GM21825 (cell line): ENCODE measurements at regions not wholly inside any gene's neighbourhood (a gene's known extent, or its start where the extent isn't known, plus 50 kb on each side); places are given as distances from the start of the nearest gene placed in this dataset.
A peak's percentile ranks its signal among the peaks of the same experiment; 100 is the strongest.

Experiments
- ATAC-seq: cut with Tn5 transposase; IDR thresholded peaks from one replicate; pipeline ENCODE4 v1.9.1; 2021; ENCODE audit warnings: mild to moderate bottlenecking, moderate library complexity; ENCODE audit not compliant: unreplicated experiment

- ATAC-seq = no peak
Measured at GRCh38 chr6:14273191-14273590, 155.6 kb downstream of the CD83 start.

DNA sequence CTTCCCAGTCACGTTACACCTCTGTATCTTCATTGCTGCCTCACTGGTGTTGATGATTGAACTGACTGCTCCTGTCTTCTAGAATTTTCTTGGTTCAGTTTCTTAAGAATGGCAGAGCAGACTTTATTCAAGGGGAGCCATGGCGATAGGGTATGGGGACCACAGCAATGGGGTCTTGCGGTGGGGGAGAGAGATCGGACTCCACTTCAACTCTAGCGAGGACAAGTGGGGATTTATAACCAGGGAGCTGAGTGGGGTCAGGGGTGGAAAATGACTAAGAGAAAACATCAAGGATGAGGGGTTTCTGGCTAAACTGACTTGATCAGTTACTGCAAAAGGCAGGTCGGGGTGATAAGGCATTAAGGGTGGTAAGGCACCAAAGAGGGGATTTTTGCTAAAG, 156.4 kb downstream of the CD83 start:
- ATAC-seq = no peak

DNA sequence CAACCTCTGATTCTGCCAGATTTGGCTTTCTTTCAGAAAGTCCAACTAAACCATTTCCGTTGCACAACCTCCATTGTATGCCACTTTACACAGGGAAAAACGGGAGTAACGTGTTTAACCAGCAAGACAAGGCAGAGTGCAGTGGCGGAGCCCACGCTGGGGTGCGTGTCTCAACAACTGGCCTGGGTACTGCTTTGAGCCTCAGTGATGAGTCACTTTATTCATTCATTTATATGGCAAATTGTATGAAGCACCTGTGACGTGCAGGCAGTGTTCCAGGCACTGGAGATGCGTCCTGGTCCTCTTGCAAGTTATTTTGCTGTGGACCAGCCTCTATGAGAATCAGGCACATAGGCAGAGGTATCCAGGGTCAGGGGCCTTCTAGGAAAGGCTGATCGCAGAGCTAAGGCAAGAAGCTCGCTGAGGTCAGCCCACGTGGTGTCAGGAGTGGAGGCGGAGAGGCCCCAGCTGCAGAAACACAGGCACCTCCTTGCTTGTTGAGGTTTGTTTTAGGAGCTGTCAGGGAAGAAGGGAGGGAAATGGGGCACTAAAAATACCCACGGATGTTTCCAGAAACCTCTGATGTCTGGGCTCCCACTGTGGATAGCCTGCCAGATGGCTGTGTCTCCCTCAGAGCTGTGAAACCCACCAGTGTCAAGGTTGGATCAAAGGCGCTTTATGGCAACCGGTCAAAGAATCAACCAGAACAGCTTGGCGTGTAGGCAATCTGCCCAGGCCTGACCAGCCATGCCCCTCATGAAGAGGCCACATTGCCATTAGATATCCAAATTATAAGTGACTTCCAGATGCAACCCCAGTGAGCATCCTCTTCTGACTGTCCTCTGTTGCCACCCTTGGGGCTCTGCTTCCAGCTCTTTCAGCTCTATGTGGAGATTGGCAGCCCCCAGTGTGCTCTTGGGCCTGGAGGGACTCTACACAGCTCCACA, 157.2 kb downstream of the CD83 start:
- ATAC-seq = no peak

DNA sequence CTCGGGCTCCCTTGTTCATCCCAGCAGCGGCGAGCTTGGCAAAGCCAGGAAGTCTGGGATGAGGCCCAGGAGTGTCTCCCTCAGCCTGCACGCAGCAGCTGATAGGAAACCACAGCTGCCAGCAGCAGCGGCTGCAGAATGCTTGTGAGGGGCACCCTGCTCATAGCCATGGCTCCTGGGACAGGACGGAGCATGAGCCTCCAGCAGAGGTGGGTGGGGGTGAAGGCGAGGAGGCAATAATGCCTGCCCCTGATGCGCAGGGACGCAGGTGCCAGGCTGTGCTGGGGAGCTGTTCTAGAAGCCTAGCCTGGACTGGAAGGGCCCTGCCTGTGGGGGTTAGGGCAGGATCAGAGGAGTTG, 157.9 kb downstream of the CD83 start:
- no peak for ATAC-seq

DNA sequence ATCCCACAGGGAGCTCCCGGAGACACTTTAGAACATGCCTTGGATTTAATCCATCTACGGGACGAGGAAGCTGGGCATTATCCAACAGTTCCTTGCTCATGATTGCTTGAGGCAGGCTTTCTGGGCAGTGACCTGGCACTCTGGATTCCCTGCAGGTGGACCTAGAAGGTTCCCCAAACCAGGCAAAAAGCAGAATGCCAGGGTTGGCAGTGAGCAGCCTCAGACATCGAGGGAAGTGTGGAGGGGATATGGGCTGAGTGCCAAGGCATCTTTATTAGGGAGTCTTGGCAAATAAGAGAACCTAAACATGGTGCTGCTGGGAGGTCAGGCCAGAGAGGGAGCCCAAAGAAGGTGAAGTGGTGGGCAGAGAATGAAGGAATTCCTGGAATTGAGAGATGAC, 158.5 kb downstream of the CD83 start:
- no peak for ATAC-seq

DNA sequence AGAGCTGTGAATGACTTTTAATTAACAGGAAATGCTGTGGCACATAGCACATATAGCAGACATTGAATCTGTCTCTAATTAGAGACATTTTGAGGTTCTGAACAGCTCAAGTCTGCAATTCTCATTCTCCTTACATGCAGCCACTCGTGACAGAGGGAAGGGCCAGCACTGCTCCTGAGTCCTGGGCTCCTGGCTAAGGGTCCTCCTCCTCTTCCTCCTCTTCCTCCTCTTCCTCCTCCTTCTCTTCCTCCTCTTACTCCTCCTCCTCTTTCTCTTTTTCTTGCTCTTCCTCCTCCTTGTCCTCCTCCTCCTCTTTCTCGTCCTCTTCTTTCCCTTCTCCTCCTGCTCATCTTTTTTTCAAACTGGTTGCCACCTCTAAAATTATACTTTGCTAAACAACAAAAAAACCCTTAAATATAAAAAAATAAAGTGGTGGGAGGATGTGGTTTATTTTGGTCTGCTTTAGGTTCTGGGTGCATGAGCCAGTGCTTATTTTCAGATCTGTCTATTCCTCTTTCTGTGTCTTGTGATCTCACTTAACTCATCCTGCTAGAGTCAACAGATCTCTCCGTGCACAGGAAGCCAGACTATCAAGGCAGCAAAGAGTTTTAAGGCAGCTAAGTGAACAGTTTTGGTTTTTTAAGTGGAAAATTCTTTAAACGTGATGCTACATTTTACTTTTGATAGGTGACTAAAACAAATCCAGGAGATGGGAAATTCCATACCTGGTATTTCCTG, 159.3 kb downstream of the CD83 start:
- ATAC-seq = peak; percentile 77

DNA sequence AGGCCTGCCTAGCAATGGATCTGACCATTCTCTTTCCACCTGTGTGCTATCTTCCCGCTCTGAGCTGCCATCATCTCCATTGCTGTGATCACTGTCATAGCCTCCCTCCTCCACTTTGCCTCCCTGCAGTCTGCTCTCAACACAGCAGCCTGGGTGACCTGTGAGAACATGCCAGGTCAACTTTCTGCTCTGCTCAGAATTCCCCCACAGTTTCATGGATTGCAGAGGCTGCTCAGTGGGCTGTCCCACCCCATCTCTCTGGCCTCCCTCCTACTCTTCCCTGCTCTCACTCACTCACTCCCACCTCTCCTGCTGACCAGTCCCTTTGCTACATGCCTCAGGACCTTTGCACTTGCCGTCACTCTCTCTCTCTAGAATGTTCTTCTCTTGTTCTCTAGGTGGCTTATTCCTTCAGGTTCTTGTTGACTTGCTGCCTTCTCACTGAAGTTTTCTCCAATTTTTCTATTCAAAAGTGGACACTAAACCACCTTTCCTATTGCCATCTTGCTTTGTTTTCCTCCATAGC, 159.9 kb downstream of the CD83 start:
- peak; percentile 25 for ATAC-seq

DNA sequence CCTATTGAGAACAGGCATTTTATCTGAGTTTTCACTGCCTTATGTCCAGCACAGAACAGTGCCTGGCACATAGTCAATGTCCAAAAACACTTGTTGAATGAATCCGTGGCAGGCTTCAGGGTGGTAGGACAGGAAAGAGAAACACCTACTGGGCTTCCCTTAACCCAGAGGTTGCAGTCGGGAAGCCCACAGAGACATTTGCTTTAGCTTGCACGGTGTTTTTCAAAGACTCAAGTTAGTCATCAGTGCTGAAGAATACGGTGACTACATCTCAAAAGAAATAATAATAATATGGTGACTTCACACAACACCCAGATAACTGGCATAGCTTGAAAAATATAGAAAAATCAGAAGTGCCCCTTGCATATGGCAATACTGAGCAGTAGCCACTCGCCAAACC, 160.4 kb downstream of the CD83 start:
- no peak for ATAC-seq

DNA sequence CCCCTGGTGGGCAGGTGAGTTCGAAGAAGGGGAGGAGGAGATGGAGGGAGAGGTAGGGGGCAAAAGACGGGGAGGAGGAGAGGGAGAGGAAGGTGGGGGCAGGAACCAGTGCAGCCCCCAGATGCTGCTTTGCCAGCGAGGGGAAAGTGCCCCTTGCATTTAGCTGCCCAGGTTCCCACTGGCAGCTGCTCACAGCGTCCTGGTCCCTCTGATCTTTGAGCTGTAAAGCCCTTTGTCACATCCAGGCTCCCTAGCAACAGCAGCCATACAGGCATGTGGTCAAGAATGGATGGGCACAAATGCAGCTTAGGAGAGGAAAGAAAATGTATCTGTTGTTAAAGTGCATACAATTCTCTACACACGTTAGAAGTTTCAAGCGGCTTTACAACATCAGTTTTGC, 160.9 kb downstream of the CD83 start:
- no peak for ATAC-seq

DNA sequence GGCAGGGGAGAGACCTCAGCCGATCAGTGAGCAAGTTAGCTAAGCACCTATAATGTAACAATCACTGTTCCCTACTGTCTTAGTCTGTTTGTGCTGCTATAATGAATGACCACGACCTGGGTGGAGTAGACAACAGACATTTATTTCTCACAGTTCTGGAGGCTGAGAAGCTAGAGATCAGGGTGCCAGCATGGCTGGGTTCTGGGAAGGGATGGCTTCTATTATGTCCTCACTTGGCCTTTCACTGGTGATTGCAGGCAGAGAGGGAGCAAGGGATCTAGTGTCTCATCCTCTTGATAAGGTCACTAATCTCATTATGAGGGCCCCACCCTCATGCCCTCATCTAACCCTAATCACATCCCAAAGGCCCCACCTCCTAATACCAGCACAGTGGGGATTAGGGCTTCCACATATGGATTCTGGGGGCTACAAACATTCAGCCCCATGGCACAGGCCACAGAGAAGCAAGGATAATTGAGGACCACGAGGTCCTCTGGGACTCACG, 162.5 kb downstream of the CD83 start:
- no peak for ATAC-seq

DNA sequence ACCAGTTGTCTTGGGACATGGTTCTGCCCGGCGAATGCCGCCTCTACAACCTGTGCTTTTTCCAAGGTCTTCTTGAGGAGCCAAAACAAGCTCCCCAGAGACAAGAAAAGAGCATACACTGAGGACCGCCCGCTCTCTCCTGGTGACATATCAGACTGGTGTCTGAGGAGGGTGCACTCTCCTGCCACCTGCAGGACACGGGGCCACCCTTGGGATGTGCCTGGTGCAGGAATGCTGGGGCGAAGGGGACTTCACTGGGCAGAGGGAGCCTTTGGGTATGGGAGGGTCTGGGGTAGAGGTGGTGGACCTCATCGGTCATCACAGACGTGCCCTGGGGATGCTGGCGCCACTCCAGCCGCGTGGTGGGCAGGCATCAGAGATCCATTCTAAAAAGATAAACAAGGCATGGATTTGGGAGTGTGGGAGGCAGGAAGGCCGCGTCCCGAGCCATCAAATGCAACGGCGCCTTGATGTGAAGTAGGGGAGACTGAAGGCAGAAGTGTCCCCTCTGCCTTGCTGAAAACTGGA, 163.3 kb downstream of the CD83 start:
- ATAC-seq = no peak

DNA sequence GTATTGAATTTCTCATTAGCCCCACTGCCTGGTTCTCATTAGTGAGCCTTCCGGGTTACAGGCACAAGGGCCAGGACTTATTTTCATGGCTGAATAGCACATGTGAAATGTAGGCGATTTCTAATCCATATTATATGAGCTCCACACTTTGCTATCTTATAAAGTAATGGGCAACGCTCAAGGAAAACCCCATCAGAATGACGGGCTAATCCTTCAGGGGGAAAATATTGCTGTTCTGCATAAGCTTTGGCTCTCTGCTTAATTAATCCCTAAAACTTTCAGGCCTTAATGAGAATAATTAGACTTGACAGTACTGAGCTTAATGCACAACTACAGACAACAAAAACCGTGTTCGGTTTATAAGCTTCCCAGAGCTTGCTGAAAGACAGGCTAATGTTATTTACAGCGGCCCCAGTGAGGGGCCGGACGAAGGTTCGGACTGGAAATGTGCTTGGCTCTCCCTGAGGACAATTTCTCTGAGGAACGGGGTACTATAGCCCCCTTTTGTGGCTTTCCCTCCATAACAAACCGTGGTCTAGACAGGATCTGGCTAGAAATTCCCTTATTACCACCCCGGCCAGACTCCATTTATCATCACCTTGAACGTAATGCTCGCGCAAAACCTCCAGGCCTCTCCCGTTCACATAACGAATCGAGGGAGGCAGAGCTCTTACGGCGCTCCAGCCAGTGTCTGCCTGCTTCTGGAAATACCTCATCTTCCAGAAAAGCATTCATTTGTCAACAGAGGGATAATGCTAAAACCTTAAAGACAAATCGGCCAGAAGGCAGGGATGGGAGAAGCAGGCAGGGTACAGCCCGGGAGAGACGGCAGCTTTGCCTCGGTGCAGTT, 164.5 kb downstream of the CD83 start:
- no peak for ATAC-seq

GRCh38 chr6:14282854-14283505, 165.4 kb downstream of the CD83 start:
- no peak for ATAC-seq

GRCh38 chr6:14283600-14284235, 166.1 kb downstream of the CD83 start:
- ATAC-seq = no peak

DNA sequence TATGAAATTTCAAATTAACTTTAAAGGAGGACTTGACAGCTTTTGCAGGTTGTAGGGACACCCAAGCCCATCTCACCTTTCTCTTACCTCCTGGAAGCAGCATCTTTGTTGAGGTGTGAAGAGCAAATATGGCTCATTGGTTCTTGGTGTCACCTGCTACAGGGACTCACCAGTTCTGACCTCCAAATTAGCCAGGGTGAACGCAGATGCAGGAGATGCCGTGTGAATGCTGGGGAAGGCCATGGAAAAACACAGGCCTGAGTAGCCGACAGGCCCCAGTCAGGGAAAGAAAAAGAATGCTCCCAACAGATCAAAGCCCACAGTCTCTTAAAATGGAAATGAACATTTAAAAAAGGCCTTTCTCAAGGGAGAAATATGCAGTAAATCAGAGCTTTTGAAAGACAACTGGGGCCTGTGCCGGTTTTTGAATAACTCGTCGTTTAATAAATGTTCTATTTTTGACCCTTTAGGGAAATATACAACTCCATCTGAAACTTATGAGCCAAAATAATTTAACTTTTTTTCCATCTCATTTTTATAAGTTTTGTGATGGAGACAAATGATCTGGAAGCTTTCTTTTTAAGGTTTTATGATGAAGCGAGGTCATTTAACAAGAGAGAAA, 167.5 kb downstream of the CD83 start:
- no peak for ATAC-seq

DNA sequence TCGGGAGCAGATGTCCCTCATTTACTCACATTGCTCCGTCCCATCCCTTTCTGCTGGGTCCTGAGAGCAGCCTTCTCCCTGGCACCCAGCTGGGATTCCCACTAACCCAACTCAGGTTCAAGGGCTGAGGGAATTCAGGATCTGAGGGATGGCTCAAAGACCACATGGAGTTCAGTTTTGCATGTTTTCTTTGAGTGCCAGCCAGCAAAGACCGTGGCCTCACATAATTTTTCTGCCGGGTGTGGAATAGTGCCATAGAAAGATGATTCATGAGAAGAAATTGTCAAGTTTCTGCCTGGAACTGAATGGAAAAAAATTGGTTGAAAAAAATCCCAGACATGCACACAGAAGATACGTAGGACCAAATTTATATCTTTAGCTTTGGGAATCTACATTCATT, 168.6 kb downstream of the CD83 start:
- no peak for ATAC-seq

DNA sequence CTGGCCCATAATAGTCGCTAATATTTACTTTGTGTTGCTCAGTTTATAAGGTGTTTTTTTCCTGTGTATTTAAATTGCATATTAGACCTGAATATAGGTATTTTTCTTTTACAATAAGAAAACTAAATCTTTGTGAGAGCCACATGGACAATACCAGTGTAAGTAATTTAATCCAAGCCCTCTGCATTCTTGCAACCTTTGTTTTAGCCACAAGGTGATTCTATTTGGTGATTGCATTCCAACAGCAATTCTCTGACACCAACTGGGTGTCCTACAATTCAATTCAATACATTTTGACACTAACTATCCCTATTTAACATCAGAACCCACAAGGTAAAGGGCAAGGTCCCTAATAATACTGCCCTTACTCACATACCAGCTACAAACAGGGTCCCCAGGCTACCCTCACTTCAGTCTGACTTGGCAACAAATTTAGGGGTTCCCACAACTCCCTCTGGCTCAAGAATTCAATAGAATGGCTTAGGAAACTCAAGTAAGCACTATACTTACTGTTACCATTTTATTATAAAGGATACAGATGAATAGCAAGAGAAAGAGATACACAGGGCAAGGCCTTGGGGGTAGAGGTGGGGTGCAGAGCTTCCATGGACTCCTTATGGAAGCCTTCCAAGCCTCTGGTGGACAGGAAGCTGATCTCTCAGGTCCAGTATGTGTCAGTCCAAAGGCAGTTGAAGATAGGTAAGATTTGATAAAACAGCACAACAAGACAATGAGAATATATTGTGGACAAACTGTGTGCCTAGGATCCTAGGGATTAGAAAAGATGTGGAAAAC, 169.3 kb downstream of the CD83 start:
- no peak for ATAC-seq

DNA sequence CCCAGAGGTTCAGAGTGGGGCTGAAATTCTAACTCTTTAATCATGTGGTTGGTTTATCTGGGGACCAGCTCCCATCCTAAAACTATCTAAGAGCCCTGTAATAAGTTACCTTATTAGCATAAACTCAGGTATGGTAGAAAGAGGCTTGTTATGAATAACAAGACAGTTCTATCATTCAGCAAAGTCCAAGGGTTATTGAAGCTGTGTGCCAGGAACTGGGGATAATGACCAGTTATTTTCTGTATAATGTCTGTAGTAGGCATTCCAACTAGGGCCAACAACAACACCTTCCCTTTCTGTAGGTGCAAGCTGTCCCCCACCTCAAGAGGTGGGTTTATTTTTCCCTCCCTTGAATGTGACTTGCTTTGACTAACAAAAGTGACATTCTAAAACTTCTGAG, 170.1 kb downstream of the CD83 start:
- ATAC-seq = no peak
